ENCODE measurements at regions not wholly inside any gene's neighbourhood (a gene's known extent, or its start where the extent isn't known, plus 50 kb on each side); places are given as distances from the start of the nearest gene placed in this dataset.

GRCh38 chr2:240329778-240330177, 105.7 kb upstream of the GPC1 start:
- TF ChIP-seq CTCF (IDR thresholded peaks at IDR 0.05) (no peak), POLR2A (IDR thresholded peaks at IDR 0.05) (no peak)
